ENCODE measurements at regions not wholly inside any gene's neighbourhood (a gene's known extent, or its start where the extent isn't known, plus 50 kb on each side); places are given as distances from the start of the nearest gene placed in this dataset.

DNA sequence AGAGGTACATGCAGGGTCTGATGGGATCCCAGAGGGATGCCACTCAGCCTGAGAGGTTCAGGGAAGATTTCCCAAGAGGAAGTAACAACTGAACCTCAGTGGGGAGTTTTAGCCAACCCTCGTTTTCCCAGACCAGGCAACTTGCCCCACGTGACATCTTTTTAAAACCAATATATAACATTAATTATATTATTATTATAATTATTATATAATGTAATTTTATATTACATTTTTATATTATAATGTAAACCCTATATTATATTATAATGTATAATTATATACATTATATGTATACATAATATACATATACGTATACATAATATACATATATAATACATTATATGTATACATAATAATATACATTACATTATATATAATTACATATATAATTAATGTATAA is 62.8 kb upstream of the WWC1 start:
- Histone ChIP-seq H3K9me3 (ENCODE audit: insufficient read depth, low read length) (no peaks in the 10 kb centered on the region), H3K4me3 (ENCODE audit: insufficient read depth, low read length, poor library complexity, severe bottlenecking) (no peak overlapping the region), H3K79me2 (ENCODE audit: insufficient read depth, low read length) (no peaks in the 10 kb centered on the region), H3K27me3 (ENCODE audit: low read length) (no peaks in the 10 kb centered on the region), H2AFZ (ENCODE audit: low read depth, low read length, severe bottlenecking) (no peak overlapping the region), H3K36me3 (ENCODE audit: low read length) (no peaks in the 10 kb centered on the region), H4K20me1 (ENCODE audit: low read depth, low read length) (no peaks in the 10 kb centered on the region), H3K4me2 (ENCODE audit: low read depth, low read length, poor library complexity, severe bottlenecking) (no peak overlapping the region), H3K27ac (ENCODE audit: low read depth, low read length) (no peak overlapping the region), H3K9ac (ENCODE audit: low read length) (no peak overlapping the region), H3K9me2 (replicated peaks; ENCODE audit: insufficient read depth, low read length) (no peaks in the 10 kb centered on the region), H3F3A (ENCODE audit: insufficient read depth) (no peaks in the 10 kb centered on the region)
- TF ChIP-seq EZH2phosphoT487 (conservative IDR thresholded peaks at IDR 0.05; ENCODE audit: low read length) = no peak
- TF ChIP-seq, protein P1, sequence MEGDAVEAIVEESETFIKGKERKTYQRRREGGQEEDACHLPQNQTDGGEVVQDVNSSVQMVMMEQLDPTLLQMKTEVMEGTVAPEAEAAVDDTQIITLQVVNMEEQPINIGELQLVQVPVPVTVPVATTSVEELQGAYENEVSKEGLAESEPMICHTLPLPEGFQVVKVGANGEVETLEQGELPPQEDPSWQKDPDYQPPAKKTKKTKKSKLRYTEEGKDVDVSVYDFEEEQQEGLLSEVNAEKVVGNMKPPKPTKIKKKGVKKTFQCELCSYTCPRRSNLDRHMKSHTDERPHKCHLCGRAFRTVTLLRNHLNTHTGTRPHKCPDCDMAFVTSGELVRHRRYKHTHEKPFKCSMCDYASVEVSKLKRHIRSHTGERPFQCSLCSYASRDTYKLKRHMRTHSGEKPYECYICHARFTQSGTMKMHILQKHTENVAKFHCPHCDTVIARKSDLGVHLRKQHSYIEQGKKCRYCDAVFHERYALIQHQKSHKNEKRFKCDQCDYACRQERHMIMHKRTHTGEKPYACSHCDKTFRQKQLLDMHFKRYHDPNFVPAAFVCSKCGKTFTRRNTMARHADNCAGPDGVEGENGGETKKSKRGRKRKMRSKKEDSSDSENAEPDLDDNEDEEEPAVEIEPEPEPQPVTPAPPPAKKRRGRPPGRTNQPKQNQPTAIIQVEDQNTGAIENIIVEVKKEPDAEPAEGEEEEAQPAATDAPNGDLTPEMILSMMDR (IDR thresholded peaks at IDR 0.05; ENCODE audit: insufficient read depth, low read length, poor library complexity, severe bottlenecking) = no peak

DNA sequence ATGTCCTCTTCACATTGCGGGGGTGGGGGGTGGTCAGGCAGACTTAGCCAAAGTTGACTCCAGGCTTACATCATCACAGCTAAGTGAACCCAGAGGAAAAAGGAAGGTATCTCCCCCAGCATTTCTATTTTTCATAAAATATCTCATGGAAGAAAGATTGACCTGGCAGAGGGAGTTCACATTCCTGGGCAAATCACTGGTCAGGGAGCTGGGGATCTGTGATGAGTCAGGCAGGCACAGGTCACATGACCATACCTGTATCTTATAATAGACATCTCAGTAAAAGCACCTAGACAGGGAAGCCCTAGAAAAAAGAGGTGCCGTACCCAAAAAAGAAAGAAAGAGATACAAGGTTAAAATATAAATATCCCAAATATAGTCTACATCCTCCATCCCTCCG is 57.3 kb upstream of the WWC1 start:
- Histone ChIP-seq H3K27me3 (ENCODE audit: low read length) (no peaks in the 10 kb centered on the region), H4K20me1 (ENCODE audit: low read depth, low read length) (no peaks in the 10 kb centered on the region), H3K9ac (ENCODE audit: low read length) (no peak overlapping the region), H3K4me2 (ENCODE audit: low read depth, low read length, poor library complexity, severe bottlenecking) (no peak overlapping the region), H3K4me3 (ENCODE audit: insufficient read depth, low read length, poor library complexity, severe bottlenecking) (no peak overlapping the region), H3F3A (ENCODE audit: insufficient read depth) (no peaks in the 10 kb centered on the region), H2AFZ (ENCODE audit: low read depth, low read length, severe bottlenecking) (no peak overlapping the region), H3K27ac (ENCODE audit: low read depth, low read length) (no peak overlapping the region), H3K79me2 (ENCODE audit: insufficient read depth, low read length) (no peaks in the 10 kb centered on the region), H3K36me3 (ENCODE audit: low read length) (no peaks in the 10 kb centered on the region), H3K9me3 (ENCODE audit: insufficient read depth, low read length) (no peaks in the 10 kb centered on the region), H3K9me2 (replicated peaks; ENCODE audit: insufficient read depth, low read length) (no peaks in the 10 kb centered on the region)
- no peak for TF ChIP-seq EZH2phosphoT487 (conservative IDR thresholded peaks at IDR 0.05; ENCODE audit: low read length)
- TF ChIP-seq, protein P1 (IDR thresholded peaks at IDR 0.05; ENCODE audit: insufficient read depth, low read length, poor library complexity, severe bottlenecking) = no peak

DNA sequence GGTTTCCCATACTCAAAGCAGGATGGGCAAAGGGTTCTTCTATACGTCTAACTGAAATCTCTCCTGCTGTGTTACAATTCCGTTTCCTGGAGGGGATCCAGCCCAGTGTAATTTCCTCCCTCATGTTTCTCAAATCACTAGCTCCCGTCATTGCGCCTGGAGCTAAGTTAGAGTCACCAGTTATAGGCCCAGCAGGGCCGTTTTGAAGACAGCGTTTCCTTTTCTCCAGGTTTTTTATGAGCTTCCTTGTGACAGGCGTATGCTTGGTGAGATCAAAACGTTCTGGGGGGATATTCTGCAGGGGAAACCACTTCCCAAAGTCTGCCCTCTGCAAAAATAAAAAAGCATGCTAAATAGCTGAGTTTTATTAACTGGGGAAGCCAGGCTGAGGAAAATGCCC is 53.0 kb upstream of the WWC1 start:
- Histone ChIP-seq H3K79me2 (ENCODE audit: insufficient read depth, low read length) (no peaks in the 10 kb centered on the region), H4K20me1 (ENCODE audit: low read depth, low read length) (no peaks in the 10 kb centered on the region), H3K9me3 (ENCODE audit: insufficient read depth, low read length) (no peaks in the 10 kb centered on the region), H3K4me2 (ENCODE audit: low read depth, low read length, poor library complexity, severe bottlenecking) (no peak overlapping the region), H3F3A (ENCODE audit: insufficient read depth) (no peaks in the 10 kb centered on the region), H3K4me3 (ENCODE audit: insufficient read depth, low read length, poor library complexity, severe bottlenecking) (no peak overlapping the region), H3K27ac (ENCODE audit: low read depth, low read length) (no peak overlapping the region), H3K9ac (ENCODE audit: low read length) (no peak overlapping the region), H3K27me3 (ENCODE audit: low read length) (no peaks in the 10 kb centered on the region), H3K9me2 (replicated peaks; ENCODE audit: insufficient read depth, low read length) (no peaks in the 10 kb centered on the region), H3K36me3 (ENCODE audit: low read length) (no peaks in the 10 kb centered on the region), H2AFZ (ENCODE audit: low read depth, low read length, severe bottlenecking) (no peak overlapping the region)
- TF ChIP-seq, protein P1 (IDR thresholded peaks at IDR 0.05; ENCODE audit: insufficient read depth, low read length, poor library complexity, severe bottlenecking) = no peak
- TF ChIP-seq EZH2phosphoT487 (conservative IDR thresholded peaks at IDR 0.05; ENCODE audit: low read length) = no peak

DNA sequence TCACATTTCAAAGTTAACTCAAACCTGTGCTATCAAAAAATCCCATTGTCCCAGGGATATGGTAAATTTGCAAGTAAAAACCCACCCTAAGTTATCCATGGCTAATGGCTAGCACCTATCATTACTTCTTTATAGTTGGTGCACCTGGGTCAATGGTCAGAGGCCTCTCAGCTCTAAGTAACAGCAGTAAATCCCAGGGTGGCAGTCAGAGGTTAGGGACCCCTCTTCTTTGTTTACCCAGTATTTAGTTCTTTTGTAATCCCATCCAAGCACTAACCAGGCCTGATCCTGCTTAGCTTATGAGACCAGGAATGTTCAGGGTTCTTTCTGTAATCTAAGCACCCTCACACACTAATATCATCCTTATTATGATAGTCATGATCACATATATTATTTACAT is 52.1 kb upstream of the WWC1 start:
- H3K4me3 ChIP-seq (ENCODE audit: insufficient read depth, low read length, poor library complexity, severe bottlenecking) = no peak overlapping the region
- no peak overlapping the region for H3K27ac ChIP-seq (ENCODE audit: low read depth, low read length)
- no peaks in the 10 kb centered on the region for H4K20me1 ChIP-seq (ENCODE audit: low read depth, low read length)
- no peak overlapping the region for H3K9ac ChIP-seq (ENCODE audit: low read length)
- H3K9me3 ChIP-seq (ENCODE audit: insufficient read depth, low read length) = no peaks in the 10 kb centered on the region
- no peak overlapping the region for H2AFZ ChIP-seq (ENCODE audit: low read depth, low read length, severe bottlenecking)
- H3K36me3 ChIP-seq (ENCODE audit: low read length) = no peaks in the 10 kb centered on the region
- H3K9me2 ChIP-seq (replicated peaks; ENCODE audit: insufficient read depth, low read length) = no peaks in the 10 kb centered on the region
- H3K27me3 ChIP-seq (ENCODE audit: low read length) = no peaks in the 10 kb centered on the region
- H3K79me2 ChIP-seq (ENCODE audit: insufficient read depth, low read length) = no peaks in the 10 kb centered on the region
- TF ChIP-seq, protein P1 (IDR thresholded peaks at IDR 0.05; ENCODE audit: insufficient read depth, low read length, poor library complexity, severe bottlenecking) = no peak
- TF ChIP-seq EZH2phosphoT487 (conservative IDR thresholded peaks at IDR 0.05; ENCODE audit: low read length) = no peak
- H3K4me2 ChIP-seq (ENCODE audit: low read depth, low read length, poor library complexity, severe bottlenecking) = no peak overlapping the region
- H3F3A ChIP-seq (ENCODE audit: insufficient read depth) = no peaks in the 10 kb centered on the region

All from SU-DHL-6 (cell line).